Mucosa of descending colon (tissue), 3 donors: ENCODE measurements at regions not wholly inside any gene's neighbourhood (a gene's known extent, or its start where the extent isn't known, plus 50 kb on each side); places are given as distances from the start of the nearest gene placed in this dataset.
"Not testable (repeated sequence)": the region's sequence is repeated elsewhere in the genome, so short reads cannot be mapped to it uniquely, and the experiment has no call there.

Experiments
- ATAC-seq: fragments of 200-7000 bp; cut with Tn5 transposase; one replicate; pipeline ENCODE4 v1.9.1; 2020; ENCODE audit warnings: mild to moderate bottlenecking, moderate library complexity
- DNase-seq, 3 donors: peaks; one replicate each; pipeline ENCODE4 v3.0.0-alpha.2; 2020
- H3K36me3 ChIP-seq: fragments of 200-600 bp; one replicate; pipeline ENCODE4 v1.8.0; 2021; ENCODE audit warnings: low read depth, mild to moderate bottlenecking
- H3K4me1 ChIP-seq: fragments of 200-600 bp; one replicate; pipeline ENCODE4 v1.8.0; 2021; ENCODE audit warnings: low read depth, mild to moderate bottlenecking
- H3K4me3 ChIP-seq: fragments of 200-600 bp; one replicate; pipeline ENCODE4 v1.8.0; 2021; ENCODE audit warnings: mild to moderate bottlenecking
- H3K9me3 ChIP-seq: fragments of 200-600 bp; one replicate; pipeline ENCODE4 v1.8.0; 2021; ENCODE audit warnings: mild to moderate bottlenecking
- intact Hi-C, 2 donors: fragments of 100-400 bp; cut with DNase I in 1 of 2; cut with micrococcal nuclease in 1 of 2; formaldehyde crosslinking; loops; one replicate each; pipeline versions ENCODE4 v1.11.0 to v1.11.1; 2022; cut with DNase I, micrococcal nuclease
- TF ChIP-seq, protein P1 (sequence below): fragments of 200-600 bp; IDR thresholded peaks from one replicate; pipeline ENCODE4 v1.8.0; 2022; ENCODE audit warnings: antibody characterized with exemption, mild to moderate bottlenecking
- donor health status: DM: no; HTN: no; CAD: no; lungs with moderate emphysema.
- donor health status: DM: no; HTN: no; CAD: no.
- donor health status: DM: no; HTN: yes; CAD: no.

- TF ChIP-seq, protein P1, sequence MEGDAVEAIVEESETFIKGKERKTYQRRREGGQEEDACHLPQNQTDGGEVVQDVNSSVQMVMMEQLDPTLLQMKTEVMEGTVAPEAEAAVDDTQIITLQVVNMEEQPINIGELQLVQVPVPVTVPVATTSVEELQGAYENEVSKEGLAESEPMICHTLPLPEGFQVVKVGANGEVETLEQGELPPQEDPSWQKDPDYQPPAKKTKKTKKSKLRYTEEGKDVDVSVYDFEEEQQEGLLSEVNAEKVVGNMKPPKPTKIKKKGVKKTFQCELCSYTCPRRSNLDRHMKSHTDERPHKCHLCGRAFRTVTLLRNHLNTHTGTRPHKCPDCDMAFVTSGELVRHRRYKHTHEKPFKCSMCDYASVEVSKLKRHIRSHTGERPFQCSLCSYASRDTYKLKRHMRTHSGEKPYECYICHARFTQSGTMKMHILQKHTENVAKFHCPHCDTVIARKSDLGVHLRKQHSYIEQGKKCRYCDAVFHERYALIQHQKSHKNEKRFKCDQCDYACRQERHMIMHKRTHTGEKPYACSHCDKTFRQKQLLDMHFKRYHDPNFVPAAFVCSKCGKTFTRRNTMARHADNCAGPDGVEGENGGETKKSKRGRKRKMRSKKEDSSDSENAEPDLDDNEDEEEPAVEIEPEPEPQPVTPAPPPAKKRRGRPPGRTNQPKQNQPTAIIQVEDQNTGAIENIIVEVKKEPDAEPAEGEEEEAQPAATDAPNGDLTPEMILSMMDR = no peak
- no peaks in the 10 kb centered on the region for H3K9me3 ChIP-seq
- no peaks in the 10 kb centered on the region for H3K4me1 ChIP-seq
- no peak for ATAC-seq
- no peak for DNase-seq
- intact Hi-C loops = no loop called here
- H3K4me3 ChIP-seq = no peak overlapping the region
- no peaks in the 10 kb centered on the region for H3K36me3 ChIP-seq
These were observed 308.5 kb upstream of the MAGI2 start for GRCh38 chr7:79761876-79762429.

- DNase-seq, intact Hi-C loops, H3K4me1 ChIP-seq, H3K9me3 ChIP-seq, H3K4me3 ChIP-seq, H3K36me3 ChIP-seq, ATAC-seq: not testable (repeated sequence)
These were observed 297.5 kb upstream of the MAGI2 start for GRCh38 chr7:79750941-79751340.

DNA sequence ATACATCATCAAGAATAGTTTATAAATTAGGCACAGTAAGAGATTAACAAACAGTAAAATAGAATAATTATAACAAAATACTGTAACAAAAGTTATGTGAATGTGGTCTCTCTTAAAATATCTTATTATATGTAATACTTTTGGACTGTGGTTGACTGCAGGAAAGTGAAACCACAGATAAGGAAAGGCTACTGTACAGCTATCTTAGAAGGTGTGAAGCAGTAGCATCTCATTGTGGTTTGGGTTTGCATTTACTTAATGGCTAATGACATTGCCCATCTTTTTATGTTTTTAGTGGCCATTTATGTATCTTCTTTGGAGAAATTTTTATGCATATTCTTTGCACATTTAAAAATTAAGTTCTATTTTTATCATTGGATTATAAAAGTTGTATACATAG lies 296.4 kb upstream of the MAGI2 start:
- intact Hi-C loops = no loop called here
- DNase-seq (no peak), ATAC-seq (no peak)
- TF ChIP-seq, protein P1 = no peak
- no peaks in the 10 kb centered on the region for H3K4me1 ChIP-seq
- H3K36me3 ChIP-seq = no peaks in the 10 kb centered on the region
- H3K4me3 ChIP-seq = no peak overlapping the region
- peaks cover 7% of the 10 kb centered on the region for H3K9me3 ChIP-seq

DNA sequence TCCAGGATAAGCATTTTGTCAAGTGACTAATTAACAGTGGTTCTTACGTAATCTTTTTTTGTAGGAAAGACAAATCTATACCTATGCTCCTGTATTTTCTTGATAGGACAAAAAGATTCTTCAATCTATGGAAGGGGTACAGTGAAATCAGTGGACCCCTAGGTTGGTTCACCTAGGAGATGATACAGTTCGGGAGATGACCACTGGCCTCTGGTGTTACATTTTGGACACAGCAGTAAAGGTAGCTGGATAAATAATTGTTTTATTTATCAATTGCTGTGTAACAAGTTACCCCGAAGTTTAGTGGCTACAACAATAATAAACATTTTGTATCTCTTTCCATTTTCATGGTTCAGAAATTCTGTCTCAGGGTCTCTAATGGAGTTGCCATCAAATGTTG lies 288.2 kb upstream of the MAGI2 start:
- ATAC-seq (no peak), DNase-seq (no peak)
- TF ChIP-seq, protein P1 = no peak

GRCh38 chr7:79740076-79740475 lies 286.6 kb upstream of the MAGI2 start:
- intact Hi-C loops = no loop called here
- Histone ChIP-seq H3K9me3 (no peaks in the 10 kb centered on the region), H3K36me3 (no peaks in the 10 kb centered on the region), H3K4me1 (no peaks in the 10 kb centered on the region), H3K4me3 (no peak overlapping the region)
- no peak for ATAC-seq
- DNase-seq = no peak
- TF ChIP-seq, protein P1 = no peak

More for the DNA sequence above, 288.2 kb upstream of the MAGI2 start:
- no peaks in the 10 kb centered on the region for H3K9me3 ChIP-seq
- H3K36me3 ChIP-seq = no peaks in the 10 kb centered on the region
- H3K4me1 ChIP-seq = no peaks in the 10 kb centered on the region
- no peak overlapping the region for H3K4me3 ChIP-seq
- intact Hi-C loops = no loop called here

GRCh38 chr7:79739036-79739709 lies 285.7 kb upstream of the MAGI2 start:
- H3K4me1 ChIP-seq, H3K36me3 ChIP-seq, H3K9me3 ChIP-seq, H3K4me3 ChIP-seq, ATAC-seq, intact Hi-C loops: not testable (repeated sequence)
- DNase-seq = peak in 1 of 3 donors; percentile 46

DNA sequence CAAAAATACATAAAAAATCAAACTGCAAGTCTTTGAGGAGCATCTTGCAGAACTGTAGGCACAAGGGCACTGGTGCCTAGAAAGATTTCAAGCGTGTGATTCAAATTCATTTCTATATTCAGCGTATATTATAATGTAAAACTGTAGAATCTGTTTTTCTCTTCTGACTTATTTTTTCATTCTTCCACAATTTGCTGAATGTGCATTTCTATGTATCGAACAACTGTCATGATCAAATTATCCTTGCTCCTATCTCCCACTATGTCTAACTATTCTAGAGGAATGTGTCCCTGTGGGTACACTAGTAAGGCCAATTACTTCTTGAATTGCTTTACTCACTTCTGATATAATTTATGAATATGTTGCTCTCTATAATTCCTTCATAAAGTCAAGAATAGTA lies 283.0 kb upstream of the MAGI2 start:
- TF ChIP-seq, protein P1 = no peak
- Histone ChIP-seq H3K9me3 (peaks cover 6% of the 10 kb centered on the region), H3K4me1 (no peaks in the 10 kb centered on the region), H3K36me3 (no peaks in the 10 kb centered on the region), H3K4me3 (no peak overlapping the region)
- DNase-seq (no peak), ATAC-seq (no peak)
- intact Hi-C loops = no loop called here
